ENCODE measurements at regions not wholly inside any gene's neighbourhood (a gene's known extent, or its start where the extent isn't known, plus 50 kb on each side); places are given as distances from the start of the nearest gene placed in this dataset.

DNA sequence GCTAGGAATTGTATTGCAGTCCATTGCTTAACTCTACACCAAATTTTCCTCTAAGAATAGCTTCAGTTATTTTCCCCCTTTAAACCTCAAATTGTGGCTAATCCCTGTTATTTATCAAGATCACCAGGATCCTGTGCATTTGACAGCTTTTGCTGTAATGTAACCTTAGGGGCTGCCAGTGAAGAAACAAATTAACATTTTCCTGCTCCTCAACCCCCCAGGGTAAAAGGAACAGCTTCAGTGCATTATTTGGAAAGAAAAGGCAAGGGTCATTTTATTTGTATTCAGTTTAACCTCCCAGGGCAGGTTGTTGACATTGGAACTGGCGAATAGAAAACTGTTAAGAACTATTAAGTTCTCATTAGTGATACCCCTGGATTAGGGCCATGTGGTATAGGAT, 57.0 kb downstream of the PCDH20 start:
- no peak for DNase-seq (ENCODE audit: low spot score, unreplicated experiment)
- no peaks in the 10 kb centered on the region for H3K36me3 Mint-ChIP-seq (ENCODE audit: insufficient read depth)
- peaks cover 29% of the 10 kb centered on the region for H3K4me1 Mint-ChIP-seq (ENCODE audit: low read depth)
- no peaks in the 10 kb centered on the region for H3K9me3 Mint-ChIP-seq (ENCODE audit: low read depth)
- H3K4me3 Mint-ChIP-seq (ENCODE audit: low read depth): no peak overlapping the region
- H3K27ac Mint-ChIP-seq: no peak overlapping the region
- TF ChIP-seq, protein P1, sequence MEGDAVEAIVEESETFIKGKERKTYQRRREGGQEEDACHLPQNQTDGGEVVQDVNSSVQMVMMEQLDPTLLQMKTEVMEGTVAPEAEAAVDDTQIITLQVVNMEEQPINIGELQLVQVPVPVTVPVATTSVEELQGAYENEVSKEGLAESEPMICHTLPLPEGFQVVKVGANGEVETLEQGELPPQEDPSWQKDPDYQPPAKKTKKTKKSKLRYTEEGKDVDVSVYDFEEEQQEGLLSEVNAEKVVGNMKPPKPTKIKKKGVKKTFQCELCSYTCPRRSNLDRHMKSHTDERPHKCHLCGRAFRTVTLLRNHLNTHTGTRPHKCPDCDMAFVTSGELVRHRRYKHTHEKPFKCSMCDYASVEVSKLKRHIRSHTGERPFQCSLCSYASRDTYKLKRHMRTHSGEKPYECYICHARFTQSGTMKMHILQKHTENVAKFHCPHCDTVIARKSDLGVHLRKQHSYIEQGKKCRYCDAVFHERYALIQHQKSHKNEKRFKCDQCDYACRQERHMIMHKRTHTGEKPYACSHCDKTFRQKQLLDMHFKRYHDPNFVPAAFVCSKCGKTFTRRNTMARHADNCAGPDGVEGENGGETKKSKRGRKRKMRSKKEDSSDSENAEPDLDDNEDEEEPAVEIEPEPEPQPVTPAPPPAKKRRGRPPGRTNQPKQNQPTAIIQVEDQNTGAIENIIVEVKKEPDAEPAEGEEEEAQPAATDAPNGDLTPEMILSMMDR (IDR thresholded peaks at IDR 0.05; ENCODE audit: unreplicated experiment): no peak
- no peaks in the 10 kb centered on the region for H3K27me3 Mint-ChIP-seq

DNA sequence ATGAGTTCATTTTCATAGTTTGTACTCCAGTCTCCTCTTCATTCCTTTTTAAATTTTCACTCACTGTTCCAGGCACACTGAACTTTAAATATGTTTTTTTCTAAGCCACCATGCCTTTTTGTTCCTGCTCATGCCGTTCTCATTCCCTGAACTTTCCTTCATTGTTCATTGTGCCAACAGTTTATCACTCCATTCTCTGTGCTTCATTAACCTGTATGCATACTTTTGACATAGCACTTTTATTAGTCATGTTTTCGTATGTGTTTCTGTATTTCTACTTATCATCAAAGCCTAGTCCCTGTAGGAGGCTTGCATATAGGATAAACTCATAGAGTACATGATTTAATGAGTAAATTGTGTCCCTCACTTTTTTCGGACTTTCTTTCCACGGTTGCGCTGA, 65.3 kb downstream of the PCDH20 start:
- H3K4me1 Mint-ChIP-seq (ENCODE audit: low read depth): peaks cover 1% of the 10 kb centered on the region
- no peaks in the 10 kb centered on the region for H3K27me3 Mint-ChIP-seq
- TF ChIP-seq, protein P1 (IDR thresholded peaks at IDR 0.05; ENCODE audit: unreplicated experiment): no peak
- no peaks in the 10 kb centered on the region for H3K36me3 Mint-ChIP-seq (ENCODE audit: insufficient read depth)
- H3K4me3 Mint-ChIP-seq (ENCODE audit: low read depth): no peak overlapping the region
- H3K27ac Mint-ChIP-seq: no peak overlapping the region
- no peaks in the 10 kb centered on the region for H3K9me3 Mint-ChIP-seq (ENCODE audit: low read depth)
- DNase-seq (ENCODE audit: low spot score, unreplicated experiment): no peak

DNA sequence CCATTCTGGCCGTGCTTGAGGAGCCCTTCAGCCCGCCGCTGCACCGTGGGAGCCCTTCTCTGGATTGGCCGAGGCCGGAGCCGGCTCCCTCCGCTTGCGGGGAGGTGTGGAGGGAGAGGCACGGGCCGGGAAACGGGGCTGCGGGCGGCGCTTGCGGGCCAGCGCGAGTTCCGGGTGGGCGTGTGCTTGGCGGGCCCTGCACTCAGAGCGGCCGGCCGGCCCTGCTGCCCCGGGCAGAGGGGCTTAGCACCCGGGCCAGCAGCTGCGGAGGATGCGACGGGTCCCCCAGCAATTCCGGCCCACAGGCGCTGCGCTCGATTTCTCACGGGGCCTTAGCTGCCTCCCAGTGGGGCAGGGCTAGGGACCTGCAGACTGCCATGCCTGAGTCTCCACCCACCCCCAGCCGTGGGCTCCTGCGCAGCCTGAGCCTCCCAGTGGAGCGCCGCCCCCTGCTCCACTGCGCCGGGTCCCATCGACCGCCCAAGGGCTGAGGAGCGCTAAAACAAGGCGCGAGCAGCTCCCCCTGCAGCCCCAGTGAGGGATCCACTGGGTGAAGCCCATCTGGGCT, 76.5 kb downstream of the PCDH20 start:
- Mint-ChIP-seq H3K9me3 (ENCODE audit: low read depth) (no peaks in the 10 kb centered on the region), H3K4me3 (ENCODE audit: low read depth) (no peak overlapping the region), H3K27me3 (no peaks in the 10 kb centered on the region), H3K27ac (no peak overlapping the region), H3K36me3 (ENCODE audit: insufficient read depth) (no peaks in the 10 kb centered on the region), H3K4me1 (ENCODE audit: low read depth) (no peaks in the 10 kb centered on the region)
- DNase-seq (ENCODE audit: low spot score, unreplicated experiment): no peak
- TF ChIP-seq, protein P1 (IDR thresholded peaks at IDR 0.05; ENCODE audit: unreplicated experiment): no peak

DNA sequence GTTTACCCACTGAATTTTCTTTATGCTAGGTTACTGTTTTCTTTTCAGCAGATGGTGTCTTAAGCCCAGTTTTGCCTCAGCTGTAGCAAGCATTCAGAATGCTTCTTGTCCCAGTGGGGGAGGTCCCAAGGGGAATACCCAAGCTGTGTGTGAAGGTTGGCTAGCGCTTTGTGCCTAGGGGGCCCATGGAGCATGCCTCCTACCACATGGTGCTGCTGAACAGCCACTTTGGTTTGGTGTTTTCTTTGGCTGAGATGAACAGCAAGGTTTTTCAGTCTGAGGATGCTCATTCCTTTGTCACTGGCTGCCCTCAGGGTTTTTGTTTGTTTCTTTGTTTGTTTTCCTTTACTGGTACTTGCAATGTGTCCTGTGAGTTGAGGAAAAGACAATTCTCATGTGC, 99.0 kb downstream of the PCDH20 start:
- Mint-ChIP-seq H3K36me3 (ENCODE audit: insufficient read depth) (no peaks in the 10 kb centered on the region), H3K9me3 (ENCODE audit: low read depth) (peaks cover 16% of the 10 kb centered on the region), H3K27ac (no peak overlapping the region), H3K27me3 (no peaks in the 10 kb centered on the region), H3K4me1 (ENCODE audit: low read depth) (no peaks in the 10 kb centered on the region), H3K4me3 (ENCODE audit: low read depth) (no peak overlapping the region)
- no peak for DNase-seq (ENCODE audit: low spot score, unreplicated experiment)
- TF ChIP-seq, protein P1 (IDR thresholded peaks at IDR 0.05; ENCODE audit: unreplicated experiment): no peak

DNA sequence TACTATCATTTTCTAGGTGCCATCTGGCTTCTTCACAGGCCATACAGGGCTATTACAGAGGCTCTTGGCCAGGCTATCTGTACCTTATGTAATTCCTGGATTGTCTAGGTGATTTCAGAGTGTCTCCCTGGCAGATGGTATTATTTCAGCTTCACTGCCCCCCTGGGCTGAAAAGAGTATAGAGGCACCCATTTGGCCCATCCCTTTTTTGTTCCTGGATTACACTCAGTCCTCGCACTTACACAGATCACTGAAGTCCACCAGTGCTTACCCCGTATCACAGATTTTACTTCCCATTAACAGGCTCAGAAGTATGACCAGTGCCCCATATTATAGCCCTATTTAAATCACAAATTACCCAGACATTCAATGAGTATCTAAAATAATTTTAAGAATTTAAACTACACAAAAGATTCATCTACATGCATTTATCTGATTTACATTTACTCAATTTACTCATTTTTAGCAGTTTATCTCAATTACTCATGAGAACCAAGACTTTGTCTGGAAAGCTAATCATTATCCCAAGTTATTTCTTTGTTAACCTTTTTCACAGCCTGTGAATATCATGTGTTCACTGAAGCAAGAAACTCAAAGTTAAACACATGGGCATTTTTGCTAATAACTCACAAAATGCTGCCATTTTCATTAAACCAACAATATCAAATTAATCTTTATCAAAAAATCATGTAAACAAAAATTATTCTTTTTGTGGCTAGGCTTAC, 121.0 kb downstream of the PCDH20 start:
- no peaks in the 10 kb centered on the region for H3K36me3 Mint-ChIP-seq (ENCODE audit: insufficient read depth)
- DNase-seq (ENCODE audit: low spot score, unreplicated experiment): no peak
- no peaks in the 10 kb centered on the region for H3K27me3 Mint-ChIP-seq
- H3K4me3 Mint-ChIP-seq (ENCODE audit: low read depth): no peak overlapping the region
- peaks cover 11% of the 10 kb centered on the region for H3K4me1 Mint-ChIP-seq (ENCODE audit: low read depth)
- H3K9me3 Mint-ChIP-seq (ENCODE audit: low read depth): no peaks in the 10 kb centered on the region
- TF ChIP-seq, protein P1 (IDR thresholded peaks at IDR 0.05; ENCODE audit: unreplicated experiment): no peak
- H3K27ac Mint-ChIP-seq: no peak overlapping the region

Data from progenitor cell of endocrine pancreas (in vitro differentiated cells).